ENCODE measurements at regions not wholly inside any gene's neighbourhood (a gene's known extent, or its start where the extent isn't known, plus 50 kb on each side); places are given as distances from the start of the nearest gene placed in this dataset.

GRCh38 chr12:71335963-71336257 lies 103.7 kb upstream of the LGR5 start:
- Histone ChIP-seq H3K9ac (ENCODE audit: low read length) (no peak overlapping the region), H2AFZ (ENCODE audit: insufficient read depth, low read length, poor library complexity) (no peak overlapping the region), H3K4me2 (ENCODE audit: low read length) (no peak overlapping the region), H3K79me1 (ENCODE audit: low read length) (no peaks in the 10 kb centered on the region), H3K27me3 (ENCODE audit: insufficient read depth, low read length) (no peaks in the 10 kb centered on the region), H3K27ac (ENCODE audit: low read depth, low read length) (no peak overlapping the region), H2BK12ac (ENCODE audit: low read length) (no peak overlapping the region), H3K9me3 (ENCODE audit: insufficient read depth, low read depth, low read length) (no peaks in the 10 kb centered on the region), H3K36me3 (ENCODE audit: control insufficient read depth in 1 of 2, insufficient read depth in 2 of 2, low read length in 2 of 2) (no peaks in the 10 kb centered on the region), H4K8ac (ENCODE audit: low read depth, low read length) (no peak overlapping the region), H4K91ac (ENCODE audit: low read depth, low read length) (no peak overlapping the region), H3K4me3 (ENCODE audit: low read depth, low read length) (no peak overlapping the region), H3K14ac (ENCODE audit: low read length) (no peak overlapping the region), H3K4ac (ENCODE audit: low read depth, low read length) (no peak overlapping the region), H2BK120ac (ENCODE audit: insufficient read depth, low read length, poor library complexity) (no peak overlapping the region), H2AK5ac (ENCODE audit: low read length) (no peak overlapping the region), H3K4me1 (ENCODE audit: control insufficient read depth in 1 of 2, insufficient read depth in 2 of 2, low read length in 2 of 2) (no peaks in the 10 kb centered on the region), H2BK5ac (ENCODE audit: low read depth, low read length, poor library complexity) (no peak overlapping the region), H3K79me2 (ENCODE audit: control insufficient read depth, insufficient read depth, low read length, poor library complexity) (no peaks in the 10 kb centered on the region), H3K23ac (ENCODE audit: low read length) (no peak overlapping the region), H3K18ac (ENCODE audit: low read length) (no peak overlapping the region), H4K12ac (ENCODE audit: low read depth, low read length) (no peak overlapping the region)
- no peak for DNase-seq

- H2BK120ac ChIP-seq (ENCODE audit: insufficient read depth, low read length, poor library complexity): no peak overlapping the region
- H3K18ac ChIP-seq (ENCODE audit: low read length): no peak overlapping the region
- no peak overlapping the region for H3K9ac ChIP-seq (ENCODE audit: low read length)
- H3K4ac ChIP-seq (ENCODE audit: low read depth, low read length): no peak overlapping the region
- no peak overlapping the region for H2AFZ ChIP-seq (ENCODE audit: insufficient read depth, low read length, poor library complexity)
- no peak overlapping the region for H3K4me2 ChIP-seq (ENCODE audit: low read length)
- no peak overlapping the region for H4K91ac ChIP-seq (ENCODE audit: low read depth, low read length)
- no peak overlapping the region for H4K12ac ChIP-seq (ENCODE audit: low read depth, low read length)
- DNase-seq: no peak
- H3K9me3 ChIP-seq (ENCODE audit: insufficient read depth, low read depth, low read length): no peaks in the 10 kb centered on the region
- no peak overlapping the region for H3K23ac ChIP-seq (ENCODE audit: low read length)
- no peaks in the 10 kb centered on the region for H3K36me3 ChIP-seq (ENCODE audit: control insufficient read depth in 1 of 2, insufficient read depth in 2 of 2, low read length in 2 of 2)
- no peak overlapping the region for H3K4me3 ChIP-seq (ENCODE audit: low read depth, low read length)
- H2BK12ac ChIP-seq (ENCODE audit: low read length): no peak overlapping the region
- H4K8ac ChIP-seq (ENCODE audit: low read depth, low read length): no peak overlapping the region
- H3K79me1 ChIP-seq (ENCODE audit: low read length): no peaks in the 10 kb centered on the region
- H3K14ac ChIP-seq (ENCODE audit: low read length): no peak overlapping the region
- no peak overlapping the region for H3K27ac ChIP-seq (ENCODE audit: low read depth, low read length)
- H3K4me1 ChIP-seq (ENCODE audit: control insufficient read depth in 1 of 2, insufficient read depth in 2 of 2, low read length in 2 of 2): no peaks in the 10 kb centered on the region
- H3K27me3 ChIP-seq (ENCODE audit: insufficient read depth, low read length): no peaks in the 10 kb centered on the region
- H2BK5ac ChIP-seq (ENCODE audit: low read depth, low read length, poor library complexity): no peak overlapping the region
- no peak overlapping the region for H2AK5ac ChIP-seq (ENCODE audit: low read length)
- no peaks in the 10 kb centered on the region for H3K79me2 ChIP-seq (ENCODE audit: control insufficient read depth, insufficient read depth, low read length, poor library complexity)
- WGBS (ENCODE audit: extremely low coverage, insufficient coverage, insufficient read length): no CpG with 5 or more reads among the region's 4 CpGs
Observed at GRCh38 chr12:71335151-71335962, 104.2 kb upstream of the LGR5 start.

DNA sequence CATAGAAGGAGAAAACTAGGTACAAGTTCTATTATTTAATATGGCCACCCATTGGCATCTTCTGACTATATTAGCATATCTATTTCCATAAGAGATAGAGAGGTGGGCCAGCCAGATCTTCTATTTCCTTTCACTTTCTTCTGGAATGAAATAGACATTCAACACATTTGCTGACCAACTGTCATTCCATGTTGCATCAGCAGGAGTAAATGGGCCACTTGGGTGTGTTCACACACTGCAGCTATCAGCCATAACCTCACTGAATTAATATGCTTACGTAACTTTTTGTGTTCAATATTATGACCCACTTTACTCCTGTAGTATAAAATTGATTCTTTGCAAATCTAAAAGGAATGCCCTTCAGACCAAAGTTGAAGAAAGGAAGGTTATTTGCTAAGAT lies 106.2 kb upstream of the LGR5 start:
- H3K27me3 ChIP-seq (ENCODE audit: insufficient read depth, low read length): no peaks in the 10 kb centered on the region
- no peaks in the 10 kb centered on the region for H3K9me3 ChIP-seq (ENCODE audit: insufficient read depth, low read depth, low read length)
- H3K4ac ChIP-seq (ENCODE audit: low read depth, low read length): no peak overlapping the region
- no peak overlapping the region for H2BK12ac ChIP-seq (ENCODE audit: low read length)
- no peak overlapping the region for H3K18ac ChIP-seq (ENCODE audit: low read length)
- no peak overlapping the region for H3K9ac ChIP-seq (ENCODE audit: low read length)
- H4K12ac ChIP-seq (ENCODE audit: low read depth, low read length): no peak overlapping the region
- H3K23ac ChIP-seq (ENCODE audit: low read length): no peak overlapping the region
- H2BK120ac ChIP-seq (ENCODE audit: insufficient read depth, low read length, poor library complexity): no peak overlapping the region
- no peaks in the 10 kb centered on the region for H3K36me3 ChIP-seq (ENCODE audit: control insufficient read depth in 1 of 2, insufficient read depth in 2 of 2, low read length in 2 of 2)
- no peak overlapping the region for H3K4me2 ChIP-seq (ENCODE audit: low read length)
- no peak overlapping the region for H2BK5ac ChIP-seq (ENCODE audit: low read depth, low read length, poor library complexity)
- no CpG with 5 or more reads among the region's 1 CpG for WGBS (ENCODE audit: extremely low coverage, insufficient coverage, insufficient read length)
- no peaks in the 10 kb centered on the region for H3K4me1 ChIP-seq (ENCODE audit: control insufficient read depth in 1 of 2, insufficient read depth in 2 of 2, low read length in 2 of 2)
- H4K8ac ChIP-seq (ENCODE audit: low read depth, low read length): no peak overlapping the region
- H3K79me1 ChIP-seq (ENCODE audit: low read length): no peaks in the 10 kb centered on the region
- H3K14ac ChIP-seq (ENCODE audit: low read length): no peak overlapping the region
- H2AK5ac ChIP-seq (ENCODE audit: low read length): no peak overlapping the region
- H3K27ac ChIP-seq (ENCODE audit: low read depth, low read length): no peak overlapping the region
- H2AFZ ChIP-seq (ENCODE audit: insufficient read depth, low read length, poor library complexity): no peak overlapping the region
- H3K4me3 ChIP-seq (ENCODE audit: low read depth, low read length): no peak overlapping the region
- H3K79me2 ChIP-seq (ENCODE audit: control insufficient read depth, insufficient read depth, low read length, poor library complexity): no peaks in the 10 kb centered on the region
- DNase-seq: no peak
- no peak overlapping the region for H4K91ac ChIP-seq (ENCODE audit: low read depth, low read length)

DNA sequence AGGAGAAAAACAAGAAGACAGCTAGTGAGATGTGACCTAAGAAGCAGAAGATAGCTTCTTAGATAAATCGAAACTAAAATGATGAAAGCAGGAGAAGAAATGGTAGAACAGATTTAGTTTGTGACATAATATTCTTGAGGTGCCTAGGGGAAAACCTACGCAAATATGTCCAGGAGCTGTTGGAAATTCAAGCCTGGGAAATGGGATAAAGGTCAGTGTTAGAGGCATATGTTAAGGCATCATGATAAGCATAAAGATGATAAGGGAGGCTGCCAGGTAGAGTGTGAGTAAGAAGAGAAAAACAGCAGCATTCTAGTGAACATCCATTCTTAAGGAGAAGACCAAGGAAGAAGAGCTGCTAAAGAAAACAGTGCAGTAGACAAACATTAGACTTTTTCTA lies 109.6 kb upstream of the LGR5 start:
- H3K9ac ChIP-seq (ENCODE audit: low read length): no peak overlapping the region
- H3K14ac ChIP-seq (ENCODE audit: low read length): no peak overlapping the region
- peak in 1 of 2 donors; percentile 15 for DNase-seq
- no peak overlapping the region for H2BK120ac ChIP-seq (ENCODE audit: insufficient read depth, low read length, poor library complexity)
- H3K36me3 ChIP-seq (ENCODE audit: control insufficient read depth in 1 of 2, insufficient read depth in 2 of 2, low read length in 2 of 2): no peaks in the 10 kb centered on the region
- no peak overlapping the region for H2AFZ ChIP-seq (ENCODE audit: insufficient read depth, low read length, poor library complexity)
- H3K79me2 ChIP-seq (ENCODE audit: control insufficient read depth, insufficient read depth, low read length, poor library complexity): no peaks in the 10 kb centered on the region
- no peak overlapping the region for H2BK5ac ChIP-seq (ENCODE audit: low read depth, low read length, poor library complexity)
- H3K27ac ChIP-seq (ENCODE audit: low read depth, low read length): no peak overlapping the region
- H4K8ac ChIP-seq (ENCODE audit: low read depth, low read length): no peak overlapping the region
- no peaks in the 10 kb centered on the region for H3K79me1 ChIP-seq (ENCODE audit: low read length)
- no peaks in the 10 kb centered on the region for H3K4me1 ChIP-seq (ENCODE audit: control insufficient read depth in 1 of 2, insufficient read depth in 2 of 2, low read length in 2 of 2)
- WGBS (ENCODE audit: extremely low coverage, insufficient coverage, insufficient read length): no CpG with 5 or more reads among the region's 2 CpGs
- no peak overlapping the region for H2BK12ac ChIP-seq (ENCODE audit: low read length)
- H3K4me2 ChIP-seq (ENCODE audit: low read length): no peak overlapping the region
- no peak overlapping the region for H3K18ac ChIP-seq (ENCODE audit: low read length)
- no peak overlapping the region for H3K4ac ChIP-seq (ENCODE audit: low read depth, low read length)
- H3K23ac ChIP-seq (ENCODE audit: low read length): no peak overlapping the region
- H3K27me3 ChIP-seq (ENCODE audit: insufficient read depth, low read length): no peaks in the 10 kb centered on the region
- H3K9me3 ChIP-seq (ENCODE audit: insufficient read depth, low read depth, low read length): no peaks in the 10 kb centered on the region
- no peak overlapping the region for H2AK5ac ChIP-seq (ENCODE audit: low read length)
- H3K4me3 ChIP-seq (ENCODE audit: low read depth, low read length): no peak overlapping the region
- no peak overlapping the region for H4K91ac ChIP-seq (ENCODE audit: low read depth, low read length)
- H4K12ac ChIP-seq (ENCODE audit: low read depth, low read length): no peak overlapping the region
